HG03354 (cell line): ENCODE measurements at regions not wholly inside any gene's neighbourhood (a gene's known extent, or its start where the extent isn't known, plus 50 kb on each side); places are given as distances from the start of the nearest gene placed in this dataset.
A peak's percentile ranks its signal among the peaks of the same experiment; 100 is the strongest.
"Not testable (repeated sequence)": the region's sequence is repeated elsewhere in the genome, so short reads cannot be mapped to it uniquely, and the experiment has no call there.

Experiments
- ATAC-seq: cut with Tn5 transposase; IDR thresholded peaks from one replicate; pipeline ENCODE4 v1.9.1; 2021; ENCODE audit warnings: mild to moderate bottlenecking; ENCODE audit not compliant: unreplicated experiment, poor library complexity, severe bottlenecking

DNA sequence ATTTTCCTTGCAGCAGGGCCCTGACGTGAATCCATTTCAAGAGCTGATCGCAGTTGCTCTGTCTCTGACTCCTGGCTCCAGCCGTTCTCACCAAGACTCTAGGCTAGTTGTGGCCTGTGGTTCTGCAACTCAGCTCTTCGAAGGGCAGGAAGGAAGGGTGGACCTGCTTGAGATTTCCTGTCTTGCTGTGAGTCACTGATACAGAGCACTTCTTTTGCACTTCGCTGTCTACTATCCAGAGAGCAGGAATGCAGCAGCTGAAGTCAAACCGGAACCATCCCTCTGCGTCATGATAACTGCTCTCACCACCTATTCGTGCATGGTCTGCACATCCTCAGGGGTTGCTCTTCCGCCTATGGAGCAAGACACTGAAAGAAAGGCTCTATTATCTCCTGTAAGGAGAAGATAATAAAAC is 59.7 kb downstream of the RAP2B start:
- ATAC-seq = peak; percentile 88

- ATAC-seq = not testable (repeated sequence)
These were observed 64.9 kb downstream of the RAP2B start for GRCh38 chr3:153226877-153227276.

DNA sequence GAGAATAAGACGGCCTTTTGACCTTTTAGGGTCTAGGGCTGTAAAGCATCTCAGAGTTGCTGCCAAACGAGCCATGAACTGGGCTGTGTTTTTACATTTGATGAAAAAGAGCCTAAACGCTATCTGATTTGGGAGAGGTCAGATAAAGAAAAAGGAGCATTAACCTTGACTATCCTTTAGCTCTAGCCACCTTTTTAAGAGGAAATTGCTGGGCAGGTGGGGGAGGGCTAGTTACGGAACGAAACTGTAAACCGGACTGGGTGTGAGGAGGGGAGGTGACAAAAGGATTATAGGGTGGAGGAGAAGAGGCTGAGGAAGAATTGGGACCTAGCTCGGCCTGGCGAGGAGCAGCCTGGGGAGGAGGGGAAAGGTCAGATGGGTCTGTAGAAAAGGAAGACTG is 68.4 kb downstream of the RAP2B start:
- ATAC-seq = not testable (repeated sequence)

GRCh38 chr3:153231245-153231644 is 69.2 kb downstream of the RAP2B start:
- not testable (repeated sequence) for ATAC-seq

DNA sequence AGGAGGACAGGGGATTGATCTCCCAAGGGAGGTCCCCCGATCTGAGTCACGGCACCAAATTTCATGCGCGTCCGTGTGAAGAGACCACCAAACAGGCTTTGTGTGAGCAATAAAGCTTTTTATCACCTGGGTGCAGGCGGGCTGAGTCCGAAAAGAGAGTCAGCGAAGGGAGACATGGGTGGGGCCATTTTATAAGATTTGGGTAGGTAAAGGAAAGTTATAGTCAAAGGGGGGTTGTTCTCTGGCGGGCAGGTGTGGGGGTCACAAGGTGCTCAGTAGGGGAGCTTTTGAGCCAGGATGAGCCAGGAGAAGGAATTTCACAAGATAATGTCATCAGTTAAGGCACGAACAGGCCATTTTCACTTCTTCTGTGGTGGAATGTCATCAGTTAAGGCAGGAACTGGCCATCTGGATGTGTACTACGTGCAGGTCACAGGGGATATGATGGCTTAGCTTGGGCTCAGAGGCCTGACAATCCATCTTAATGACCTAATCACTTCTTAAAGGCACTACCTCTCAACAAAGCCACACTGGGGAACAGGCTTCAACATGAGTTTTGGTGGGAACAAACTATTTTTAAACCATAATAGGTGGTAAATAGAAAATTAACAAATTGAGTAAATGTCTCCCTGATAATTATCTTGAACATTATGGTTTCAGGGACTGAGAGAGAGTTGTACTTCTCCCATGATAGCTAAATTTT is 70.2 kb downstream of the RAP2B start:
- ATAC-seq = not testable (repeated sequence)

DNA sequence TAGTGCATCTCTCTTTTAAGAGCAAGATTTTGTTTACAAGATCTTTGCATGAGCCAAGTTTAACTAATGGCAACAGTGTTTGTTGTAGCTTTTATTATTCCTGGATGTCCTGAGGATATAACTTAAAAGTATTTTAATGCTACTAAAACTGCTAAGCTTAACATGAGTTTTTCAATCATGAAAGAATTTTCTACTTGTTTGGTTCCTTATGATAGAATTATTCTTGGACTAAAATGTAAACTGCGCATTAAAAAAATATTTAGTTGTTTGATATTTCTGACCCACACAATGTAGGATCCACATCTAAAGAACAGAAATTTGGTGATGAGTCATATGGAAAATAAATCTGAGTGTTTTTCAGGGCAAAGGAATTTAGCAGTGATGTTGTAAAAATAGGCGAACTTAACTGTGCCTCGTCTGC is 70.8 kb downstream of the RAP2B start:
- ATAC-seq = no peak

DNA sequence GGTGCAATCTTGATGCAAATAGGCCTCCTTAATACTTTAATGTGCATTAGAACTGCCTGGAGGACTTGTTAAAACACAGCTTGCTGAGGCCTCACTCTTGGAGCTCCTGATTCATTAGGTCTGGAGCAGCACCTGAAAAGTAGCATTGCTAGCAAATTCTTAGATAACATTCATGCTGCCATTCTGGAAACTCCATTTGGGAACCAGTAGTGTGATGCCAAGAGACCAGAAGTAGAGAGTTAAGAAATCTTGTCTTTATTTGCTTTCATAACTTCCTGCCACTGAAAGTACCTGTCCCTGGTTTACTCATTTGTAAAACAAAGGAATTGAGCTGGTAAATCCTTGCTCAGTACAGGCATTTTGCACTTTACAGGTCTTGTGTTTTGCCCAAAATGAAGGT is 72.0 kb downstream of the RAP2B start:
- no peak for ATAC-seq

DNA sequence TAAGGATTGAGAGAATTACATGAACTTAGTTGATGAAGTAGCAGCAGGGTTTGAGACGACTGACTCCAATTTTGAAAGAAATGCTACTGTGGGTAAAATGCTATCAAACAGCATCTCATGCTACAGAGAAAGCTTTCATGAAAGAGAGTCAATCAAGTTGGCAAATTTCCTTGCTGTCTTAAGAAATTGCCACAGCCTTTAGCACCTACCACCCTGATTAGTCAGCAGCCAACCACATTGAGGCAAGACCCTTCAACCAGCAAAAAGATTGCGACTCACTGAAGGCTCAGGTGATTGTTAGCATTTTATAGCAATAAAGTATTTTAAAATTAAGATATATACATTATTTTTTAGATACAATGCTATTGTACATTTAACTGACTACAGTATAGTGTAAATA is 80.9 kb downstream of the RAP2B start:
- no peak for ATAC-seq

- no peak for ATAC-seq
These were observed 82.9 kb downstream of the RAP2B start for GRCh38 chr3:153244961-153245360.

DNA sequence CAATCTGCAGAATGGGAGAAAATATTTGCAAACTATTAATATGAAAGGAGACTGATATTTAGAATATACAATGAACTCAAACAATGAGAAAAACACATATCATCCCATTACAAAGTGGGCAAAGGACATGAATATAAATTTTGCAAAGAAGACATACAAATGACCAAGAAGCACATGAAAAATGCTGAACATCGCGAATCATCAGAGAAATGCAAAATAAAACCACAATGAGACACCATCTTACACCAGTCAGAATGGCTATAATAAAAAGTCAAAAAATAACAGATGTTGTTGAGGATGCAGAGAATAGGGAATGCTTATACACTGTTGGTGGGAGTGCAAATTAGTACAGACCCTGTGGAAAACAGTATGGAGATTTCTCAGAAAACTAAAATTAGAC is 83.6 kb downstream of the RAP2B start:
- no peak for ATAC-seq

GRCh38 chr3:153246331-153246730 is 84.3 kb downstream of the RAP2B start:
- no peak for ATAC-seq

GRCh38 chr3:153246806-153247205 is 84.8 kb downstream of the RAP2B start:
- ATAC-seq = no peak

DNA sequence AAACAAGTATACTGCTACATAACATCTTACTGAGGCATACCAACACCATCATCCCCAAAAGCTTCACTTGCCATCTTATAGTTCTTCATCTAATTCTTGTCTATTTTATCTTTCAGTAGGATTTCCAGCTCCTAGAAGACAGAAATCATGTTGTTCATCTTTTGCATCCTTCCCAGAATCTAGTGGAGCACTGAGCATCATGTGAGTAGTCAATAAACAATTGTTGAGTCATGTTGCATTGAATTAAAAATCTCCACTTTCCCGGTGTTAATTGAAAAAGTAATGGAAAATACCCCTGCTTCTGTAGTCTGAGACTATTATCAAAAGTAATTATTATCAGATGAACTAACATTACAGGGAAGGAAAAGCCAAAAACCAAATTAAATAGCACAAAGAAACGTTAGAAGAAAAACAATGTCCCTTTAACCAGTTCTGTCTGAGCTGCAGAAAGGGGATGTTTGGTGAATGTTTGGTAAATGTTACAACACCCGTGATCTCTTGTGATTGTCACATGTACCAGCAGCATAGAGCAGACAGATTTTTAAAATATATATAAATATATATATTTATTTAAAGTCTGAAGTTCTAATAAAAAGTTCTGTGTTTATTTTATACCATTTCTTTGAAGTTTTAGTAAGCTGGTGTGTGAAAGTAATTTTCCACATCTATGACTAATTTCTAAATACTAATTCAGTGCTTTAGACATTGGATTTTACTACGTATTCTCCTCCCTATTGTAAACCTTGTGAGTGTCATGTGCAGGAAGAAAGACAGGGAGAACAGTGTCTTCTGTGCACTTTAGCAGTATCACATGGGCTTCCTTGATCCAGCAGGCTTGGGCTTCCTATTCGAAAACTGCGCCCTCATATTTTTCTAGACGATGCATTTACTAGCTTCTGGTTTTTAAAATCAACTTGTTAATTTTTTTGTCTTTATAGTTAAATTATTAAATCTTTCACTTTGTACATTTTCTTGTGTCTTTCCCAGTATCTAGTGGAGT is 85.6 kb downstream of the RAP2B start:
- ATAC-seq = no peak

DNA sequence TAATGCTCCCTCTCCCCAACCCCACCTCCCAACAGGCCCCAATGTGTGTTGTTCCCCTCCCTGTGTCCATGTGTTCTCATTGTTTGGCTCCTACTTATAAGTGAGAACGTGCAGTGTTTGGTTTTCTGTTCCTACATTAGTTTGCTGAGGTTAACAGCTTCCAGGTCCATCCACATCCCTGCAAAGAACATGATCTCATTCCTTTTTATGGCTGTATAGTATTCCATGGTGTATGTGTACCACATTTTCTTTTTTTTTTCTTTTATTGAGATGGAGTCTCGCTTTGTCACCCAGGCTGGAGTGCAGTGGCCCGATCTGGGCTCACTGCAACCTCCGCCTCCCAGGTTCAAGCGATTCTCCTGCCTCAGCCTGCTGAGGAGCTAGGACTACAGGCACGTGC is 86.8 kb downstream of the RAP2B start:
- ATAC-seq = not testable (repeated sequence)

- no peak for ATAC-seq
These were observed 87.9 kb downstream of the RAP2B start for GRCh38 chr3:153249906-153250305.

GRCh38 chr3:153250446-153250845 is 88.4 kb downstream of the RAP2B start:
- no peak for ATAC-seq

- ATAC-seq = no peak
These were observed 90.9 kb downstream of the RAP2B start for GRCh38 chr3:153252963-153253362.

- ATAC-seq = no peak
These were observed 92.3 kb downstream of the RAP2B start for GRCh38 chr3:153254361-153254760.

GRCh38 chr3:153257673-153258351 is 95.8 kb downstream of the RAP2B start:
- ATAC-seq = no peak

GRCh38 chr3:153259956-153260355 is 97.9 kb downstream of the RAP2B start:
- no peak for ATAC-seq
